ENCODE measurements at regions not wholly inside any gene's neighbourhood (a gene's known extent, or its start where the extent isn't known, plus 50 kb on each side); places are given as distances from the start of the nearest gene placed in this dataset.

- no peak overlapping the region for H3K4me3 ChIP-seq
- no peaks in the 10 kb centered on the region for H3K9me3 ChIP-seq
- no peak for TF ChIP-seq POLR2A (IDR thresholded peaks at IDR 0.05)
- TF ChIP-seq POLR2AphosphoS5 (IDR thresholded peaks at IDR 0.05), result no peak
- no peak for TF ChIP-seq EP300 (IDR thresholded peaks at IDR 0.05)
- TF ChIP-seq, protein P1, sequence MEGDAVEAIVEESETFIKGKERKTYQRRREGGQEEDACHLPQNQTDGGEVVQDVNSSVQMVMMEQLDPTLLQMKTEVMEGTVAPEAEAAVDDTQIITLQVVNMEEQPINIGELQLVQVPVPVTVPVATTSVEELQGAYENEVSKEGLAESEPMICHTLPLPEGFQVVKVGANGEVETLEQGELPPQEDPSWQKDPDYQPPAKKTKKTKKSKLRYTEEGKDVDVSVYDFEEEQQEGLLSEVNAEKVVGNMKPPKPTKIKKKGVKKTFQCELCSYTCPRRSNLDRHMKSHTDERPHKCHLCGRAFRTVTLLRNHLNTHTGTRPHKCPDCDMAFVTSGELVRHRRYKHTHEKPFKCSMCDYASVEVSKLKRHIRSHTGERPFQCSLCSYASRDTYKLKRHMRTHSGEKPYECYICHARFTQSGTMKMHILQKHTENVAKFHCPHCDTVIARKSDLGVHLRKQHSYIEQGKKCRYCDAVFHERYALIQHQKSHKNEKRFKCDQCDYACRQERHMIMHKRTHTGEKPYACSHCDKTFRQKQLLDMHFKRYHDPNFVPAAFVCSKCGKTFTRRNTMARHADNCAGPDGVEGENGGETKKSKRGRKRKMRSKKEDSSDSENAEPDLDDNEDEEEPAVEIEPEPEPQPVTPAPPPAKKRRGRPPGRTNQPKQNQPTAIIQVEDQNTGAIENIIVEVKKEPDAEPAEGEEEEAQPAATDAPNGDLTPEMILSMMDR (IDR thresholded peaks at IDR 0.05), result no peak
- DNase-seq, result no peak
- H3K4me1 ChIP-seq, result no peaks in the 10 kb centered on the region
- no peaks in the 10 kb centered on the region for H3K36me3 ChIP-seq
- 45 to 63% methylated on average over 1 of the region's 1 CpG for WGBS, 2 donors
- no peaks in the 10 kb centered on the region for H3K27me3 ChIP-seq
- ATAC-seq (ENCODE audit: low FRiP score in 2 of 2), result no peak
- H3K27ac ChIP-seq, result no peak overlapping the region
Observed at GRCh38 chr1:87600854-87601253, 272.2 kb downstream of the LMO4 start.

- TF ChIP-seq POLR2A (IDR thresholded peaks at IDR 0.05) (no peak), EP300 (IDR thresholded peaks at IDR 0.05) (no peak), POLR2AphosphoS5 (IDR thresholded peaks at IDR 0.05) (no peak)
- TF ChIP-seq, protein P1 (IDR thresholded peaks at IDR 0.05), result no peak
- H3K27me3 ChIP-seq, result no peaks in the 10 kb centered on the region
- H3K36me3 ChIP-seq, result no peaks in the 10 kb centered on the region
- no peak overlapping the region for H3K27ac ChIP-seq
- no peak overlapping the region for H3K4me3 ChIP-seq
- DNase-seq (no peak), ATAC-seq (ENCODE audit: low FRiP score in 2 of 2) (no peak)
- 71% methylated on average over 1 of the region's 1 CpG for WGBS, 2 donors
- H3K9me3 ChIP-seq, result no peaks in the 10 kb centered on the region
- no peaks in the 10 kb centered on the region for H3K4me1 ChIP-seq
Observed at GRCh38 chr1:87603626-87604025, 274.9 kb downstream of the LMO4 start.

GRCh38 chr1:87612956-87613355, 284.3 kb downstream of the LMO4 start:
- H3K27ac ChIP-seq, result no peak overlapping the region
- H3K9me3 ChIP-seq, result no peaks in the 10 kb centered on the region
- no peak for DNase-seq
- TF ChIP-seq POLR2A (IDR thresholded peaks at IDR 0.05) (no peak), EP300 (IDR thresholded peaks at IDR 0.05) (no peak), POLR2AphosphoS5 (IDR thresholded peaks at IDR 0.05) (no peak)
- TF ChIP-seq, protein P1 (IDR thresholded peaks at IDR 0.05), result no peak
- H3K36me3 ChIP-seq, result no peaks in the 10 kb centered on the region
- ATAC-seq (ENCODE audit: low FRiP score in 2 of 2), result no peak
- no peak overlapping the region for H3K4me3 ChIP-seq
- no peaks in the 10 kb centered on the region for H3K27me3 ChIP-seq
- no peaks in the 10 kb centered on the region for H3K4me1 ChIP-seq
- 48 to 52% methylated on average over 3 of the region's 3 CpGs for WGBS, 2 donors

GRCh38 chr1:87615491-87615890, 286.8 kb downstream of the LMO4 start:
- Histone ChIP-seq H3K27me3 (no peaks in the 10 kb centered on the region), H3K27ac (no peak overlapping the region), H3K4me1 (no peaks in the 10 kb centered on the region), H3K4me3 (no peak overlapping the region), H3K9me3 (no peaks in the 10 kb centered on the region), H3K36me3 (no peaks in the 10 kb centered on the region)
- TF ChIP-seq, protein P1 (IDR thresholded peaks at IDR 0.05), result no peak
- no peak for TF ChIP-seq POLR2AphosphoS5 (IDR thresholded peaks at IDR 0.05)
- no peak for TF ChIP-seq POLR2A (IDR thresholded peaks at IDR 0.05)
- no peak for TF ChIP-seq EP300 (IDR thresholded peaks at IDR 0.05)
- WGBS, 2 donors, result 83 to 85% methylated on average over 2 of the region's 2 CpGs
- no peak for DNase-seq
- ATAC-seq (ENCODE audit: low FRiP score in 2 of 2), result no peak

DNA sequence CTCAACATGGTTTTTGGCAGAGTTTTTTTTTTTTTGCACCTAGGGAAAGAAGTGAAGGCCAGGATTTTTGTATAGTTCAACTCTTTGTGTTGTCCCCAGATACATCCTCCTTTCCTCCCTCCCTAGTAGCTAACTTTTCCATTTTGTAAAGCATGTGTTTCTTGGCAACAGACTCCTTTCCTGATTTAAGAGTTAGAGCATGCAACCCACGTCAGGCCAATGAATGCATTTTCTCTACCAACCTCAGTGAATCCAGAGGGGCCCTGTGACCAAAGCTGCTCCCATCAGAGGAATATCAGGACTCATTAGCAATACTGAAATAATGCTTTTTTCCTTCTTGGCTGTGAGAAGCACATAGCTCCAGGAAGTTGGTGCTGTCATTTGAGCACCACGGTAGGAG, 287.2 kb downstream of the LMO4 start:
- WGBS, 2 donors, result 75 to 80% methylated on average over 2 of the region's 2 CpGs
- Histone ChIP-seq H3K4me3 (no peak overlapping the region), H3K36me3 (no peaks in the 10 kb centered on the region), H3K27me3 (no peaks in the 10 kb centered on the region), H3K4me1 (no peaks in the 10 kb centered on the region), H3K9me3 (no peaks in the 10 kb centered on the region), H3K27ac (no peak overlapping the region)
- TF ChIP-seq EP300 (IDR thresholded peaks at IDR 0.05), result no peak
- TF ChIP-seq POLR2AphosphoS5 (IDR thresholded peaks at IDR 0.05), result no peak
- TF ChIP-seq POLR2A (IDR thresholded peaks at IDR 0.05), result no peak
- TF ChIP-seq, protein P1 (IDR thresholded peaks at IDR 0.05), result no peak
- ATAC-seq (ENCODE audit: low FRiP score in 2 of 2) (no peak), DNase-seq (no peak)
